Activated T-cell treated with anti-CD3 and anti-CD28 coated beads, Interleukin-2, amount 50 U/mL, for 1 hour (primary cell): ENCODE measurements at regions not wholly inside any gene's neighbourhood (a gene's known extent, or its start where the extent isn't known, plus 50 kb on each side); places are given as distances from the start of the nearest gene placed in this dataset.

ENCODE experiments used
- DNase-seq: peaks from one replicate; pipeline ENCODE4 v3.0.0-alpha.2; 2020

DNA sequence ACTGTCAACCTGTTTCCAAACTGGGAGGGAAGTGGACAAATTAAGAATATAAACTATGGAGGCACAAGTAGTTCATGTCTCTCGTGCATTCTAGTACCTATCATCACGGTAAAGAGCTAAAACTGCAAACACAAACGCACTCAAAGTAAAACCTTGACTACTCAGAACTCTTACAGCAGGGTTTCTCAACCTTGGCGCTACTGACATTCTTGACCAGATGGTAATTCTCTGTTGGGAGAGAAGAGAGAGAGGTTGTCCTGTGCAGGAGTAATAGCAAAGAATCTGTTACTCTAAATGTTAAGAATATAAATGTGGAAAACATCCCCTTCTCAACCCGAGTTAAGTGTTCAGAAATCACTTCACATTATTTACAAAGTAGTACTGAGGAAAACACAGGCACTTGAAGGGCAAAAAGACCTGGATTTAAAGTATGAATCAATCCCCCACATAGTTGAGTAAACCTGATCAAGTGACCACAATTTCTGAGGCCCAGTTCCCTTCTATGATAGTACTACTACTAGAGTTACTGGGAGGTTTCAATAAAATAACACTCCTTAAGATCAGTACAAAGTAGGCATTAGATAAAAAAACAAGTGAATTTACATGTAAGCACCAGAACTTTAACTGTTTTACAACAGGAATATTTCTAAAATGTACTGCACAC lies 73.1 kb upstream of the ARHGAP32 start:
- DNase-seq = no peak

DNA sequence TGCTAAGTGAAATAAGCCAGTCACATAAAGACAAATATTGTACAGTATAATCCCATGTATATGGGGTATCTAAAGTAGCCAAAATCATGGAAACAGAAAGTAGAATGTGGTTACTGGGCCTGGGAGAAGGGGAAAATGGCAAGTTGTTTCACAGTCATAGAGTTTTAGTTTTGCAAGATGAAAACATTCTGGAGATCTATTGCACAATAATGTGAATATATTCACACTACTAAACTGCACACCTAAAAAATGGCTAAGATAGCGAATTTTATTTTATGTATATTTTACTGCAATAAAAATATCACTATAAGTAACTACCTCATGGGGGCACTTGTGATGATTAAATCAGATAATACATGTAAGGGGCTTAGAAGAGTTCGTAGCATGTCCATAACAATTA lies 72.0 kb upstream of the ARHGAP32 start:
- no peak for DNase-seq

DNA sequence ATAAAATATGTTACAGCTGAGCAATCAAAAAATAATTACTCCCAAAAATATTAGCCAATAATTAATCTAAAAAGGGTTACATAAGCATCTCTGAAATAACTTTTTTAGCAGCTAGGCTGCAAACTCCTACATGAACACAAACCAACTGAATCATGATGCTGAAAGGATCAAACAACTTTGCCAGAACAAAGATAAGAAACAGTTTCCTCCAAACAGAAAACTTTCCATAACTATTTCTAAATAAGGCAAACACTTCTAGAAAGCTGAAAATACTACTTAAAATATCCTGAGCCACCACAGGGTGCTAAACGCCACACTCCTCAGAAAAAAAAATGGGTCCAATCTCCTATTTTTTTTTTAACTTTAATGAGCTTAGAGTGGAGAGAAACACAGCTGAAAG lies 68.6 kb upstream of the ARHGAP32 start:
- DNase-seq = no peak

DNA sequence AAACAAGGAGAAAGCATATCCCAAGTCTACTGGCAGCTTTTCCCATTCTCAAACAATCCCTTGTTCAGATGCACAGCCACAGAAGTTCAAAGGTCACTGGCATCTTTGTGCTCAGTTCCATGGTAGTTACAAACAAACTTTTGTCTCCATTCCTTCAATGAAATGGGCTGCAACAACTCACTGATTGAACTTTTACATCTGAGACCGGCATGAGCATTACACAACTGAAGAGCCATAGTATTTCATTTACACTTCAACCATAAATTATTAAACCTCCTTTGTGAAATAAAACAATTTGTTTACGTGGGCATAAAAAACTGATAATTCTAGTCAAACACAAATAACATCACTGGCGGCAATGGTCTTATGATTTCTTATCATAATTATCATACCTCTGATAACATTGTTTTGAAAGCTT lies 67.8 kb upstream of the ARHGAP32 start:
- DNase-seq = no peak

DNA sequence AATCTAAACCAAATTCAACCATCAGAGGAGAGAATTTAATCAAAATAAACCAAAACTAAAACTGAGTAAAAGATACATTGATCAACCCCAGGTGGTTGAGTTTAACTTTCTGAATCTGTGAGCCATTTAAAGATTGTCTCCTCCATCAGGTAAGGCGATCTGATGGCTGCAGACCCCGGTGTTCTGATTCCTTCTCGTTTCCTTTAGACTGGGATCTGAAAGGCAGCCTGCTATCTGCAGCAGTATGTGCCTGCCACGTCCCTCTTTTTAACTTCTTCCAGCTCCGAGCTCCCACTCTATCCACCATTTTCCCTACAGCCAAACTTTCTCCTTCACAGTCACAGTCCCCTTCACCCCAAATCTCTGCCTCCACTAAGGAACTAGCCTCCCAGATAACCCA lies 66.1 kb upstream of the ARHGAP32 start:
- no peak for DNase-seq

DNA sequence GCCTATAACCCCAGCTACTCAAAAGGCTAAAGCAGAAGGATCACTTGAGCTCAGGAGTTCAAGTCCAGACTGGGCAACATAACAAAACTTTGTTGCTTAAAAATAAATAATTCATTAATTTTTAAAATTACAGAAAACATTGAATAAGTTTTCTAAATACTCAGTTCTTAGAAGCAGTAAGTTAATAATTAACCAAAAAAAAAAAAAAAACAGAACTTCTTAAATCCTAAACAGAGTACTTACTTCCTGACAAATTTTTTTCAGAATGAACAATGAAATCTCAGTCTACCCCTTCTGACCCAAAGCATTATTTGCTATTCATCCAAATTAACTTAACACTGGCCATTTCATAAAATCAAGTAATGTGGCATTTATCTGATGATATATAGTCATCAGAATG lies 65.4 kb upstream of the ARHGAP32 start:
- no peak for DNase-seq

DNA sequence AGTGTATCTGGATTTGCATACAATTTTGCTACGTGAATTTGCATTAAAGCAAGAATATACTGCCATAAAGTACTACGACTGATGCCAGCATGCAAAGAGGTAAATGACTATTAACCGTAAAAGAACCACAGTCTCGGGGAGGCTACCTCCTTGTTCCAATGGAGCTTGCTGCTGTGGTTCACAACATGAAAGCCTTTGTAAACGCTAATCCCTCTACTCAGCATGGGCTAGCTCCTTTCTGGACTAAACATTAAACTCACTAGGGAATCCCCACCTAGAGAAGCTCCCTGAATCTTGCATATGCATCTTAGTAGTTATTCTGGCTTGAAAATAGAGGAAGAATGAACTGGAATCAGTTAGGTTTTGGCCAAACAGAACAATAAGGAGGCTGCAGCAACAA lies 60.5 kb upstream of the ARHGAP32 start:
- no peak for DNase-seq

DNA sequence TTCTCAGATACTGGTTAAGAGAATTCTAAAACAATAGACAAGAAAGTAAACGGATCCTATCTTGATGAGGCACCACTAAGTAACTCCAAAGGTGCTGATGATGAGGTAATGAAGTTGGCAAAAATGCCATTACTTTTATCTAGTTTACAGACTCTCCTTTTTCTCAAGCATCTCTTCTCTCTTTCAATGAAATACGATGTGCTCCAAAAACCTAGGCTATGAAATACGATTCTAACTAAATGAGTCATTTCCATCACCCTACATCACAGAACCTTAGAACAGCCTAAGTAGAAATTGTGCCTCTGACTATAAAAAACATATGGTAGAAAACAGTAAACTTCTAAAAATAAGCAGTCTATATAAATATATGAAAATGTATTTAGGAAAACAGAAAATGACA lies 58.9 kb upstream of the ARHGAP32 start:
- no peak for DNase-seq

DNA sequence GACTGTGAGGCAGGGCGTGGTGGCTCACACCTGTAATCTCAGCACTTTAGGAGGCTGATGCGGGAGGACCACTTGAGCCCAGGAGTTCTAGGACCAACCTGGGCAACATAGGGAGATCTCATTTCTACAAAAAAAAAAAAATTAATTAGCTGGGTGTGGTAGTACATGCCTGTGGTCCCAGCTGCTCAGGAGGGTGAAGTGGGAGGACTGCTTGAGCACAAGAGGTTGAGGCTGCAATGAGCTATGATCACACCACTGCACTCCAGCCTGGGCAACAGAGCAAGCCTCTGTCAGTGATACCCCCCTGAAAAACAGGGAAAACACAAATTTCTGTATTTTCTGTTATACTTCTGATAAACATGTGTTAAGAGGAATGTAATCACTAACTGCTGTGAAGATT lies 57.8 kb upstream of the ARHGAP32 start:
- no peak for DNase-seq

DNA sequence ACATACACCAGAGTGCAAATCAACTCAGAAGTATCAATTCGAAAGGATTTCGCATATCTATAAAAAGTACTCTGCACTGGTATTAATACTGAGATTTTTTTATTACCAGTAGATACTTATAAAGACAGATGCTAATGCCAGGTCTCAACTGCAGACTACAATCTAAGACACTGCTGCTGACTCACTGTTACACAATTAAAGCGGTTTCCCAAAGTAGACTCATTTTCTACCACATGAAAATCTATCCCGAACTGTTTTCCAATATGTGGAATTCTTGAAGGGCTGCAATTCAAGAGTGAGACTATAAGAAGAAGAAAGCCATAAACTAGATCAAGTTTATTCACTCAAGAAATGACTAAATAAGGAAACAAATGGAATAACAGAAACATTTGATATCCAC lies 57.2 kb upstream of the ARHGAP32 start:
- DNase-seq = no peak

DNA sequence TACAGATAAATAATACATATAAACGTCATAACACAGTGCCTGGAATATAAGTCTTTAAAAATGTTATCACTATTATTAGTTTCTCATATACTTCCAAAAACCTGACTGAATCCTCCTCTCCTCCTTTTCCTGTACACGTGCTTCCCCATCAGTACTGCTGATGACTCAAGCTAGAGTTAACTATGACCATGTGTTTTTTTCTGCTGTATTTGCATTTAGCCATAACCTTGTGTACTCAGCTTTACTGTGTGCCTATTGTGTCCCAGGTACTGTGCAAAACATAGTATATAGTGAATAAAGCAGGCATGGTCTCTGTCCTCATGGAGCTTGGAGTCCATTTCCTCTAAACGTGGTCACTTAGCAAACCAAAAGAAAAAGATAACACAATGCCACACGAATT lies 56.5 kb upstream of the ARHGAP32 start:
- no peak for DNase-seq

DNA sequence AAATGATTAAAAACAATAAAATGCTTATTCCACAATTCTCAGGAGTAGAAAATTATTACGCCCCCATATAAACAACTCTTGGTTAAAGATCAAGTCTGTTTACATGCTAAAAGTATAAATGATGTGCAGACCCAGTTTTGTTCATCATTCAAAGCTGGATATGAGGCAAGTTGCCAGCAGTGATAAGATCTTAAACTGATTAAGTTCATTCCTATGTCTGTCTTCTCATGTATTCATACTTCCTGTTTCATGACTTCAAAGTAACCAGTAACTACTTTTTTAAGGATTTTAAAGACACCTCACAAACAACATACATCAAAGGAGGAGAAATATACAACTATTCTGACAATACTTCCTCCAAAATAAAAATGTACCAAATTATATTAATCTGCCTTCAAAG lies 55.0 kb upstream of the ARHGAP32 start:
- no peak for DNase-seq

DNA sequence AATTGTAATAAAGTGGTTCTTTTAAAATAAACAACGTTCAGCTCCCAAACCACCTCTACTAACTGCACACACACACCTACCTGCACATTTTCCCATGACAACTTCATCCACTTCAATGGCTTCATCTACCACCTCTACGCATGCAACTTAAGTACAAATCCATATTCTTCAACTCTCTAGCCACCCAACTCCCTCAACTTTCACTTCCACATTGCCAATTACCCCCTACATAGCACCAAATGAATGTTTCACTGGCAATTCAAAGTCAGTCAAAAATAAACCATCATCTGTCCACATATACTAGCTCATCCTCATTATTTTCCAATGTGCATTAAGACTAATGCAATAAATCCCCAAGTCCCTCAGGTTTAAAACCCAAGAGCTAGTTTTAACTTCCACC lies 50.7 kb upstream of the ARHGAP32 start:
- no peak for DNase-seq
